IMR-90 (cell line): ENCODE measurements at regions not wholly inside any gene's neighbourhood (a gene's known extent, or its start where the extent isn't known, plus 50 kb on each side); places are given as distances from the start of the nearest gene placed in this dataset.

Experiments
- ATAC-seq: fragments of 200-7000 bp; cut with Tn5 transposase; 2 replicates; pipeline ENCODE4 v1.9.1; 2020; ENCODE audit warnings: low read depth, mild to moderate bottlenecking, moderate library complexity
- BruUV-seq: library from RNA; stranded (reverse); fragments of 400-500 nt; replicated peaks from 2 replicates; lab custom pipeline; 2021; lab: Mats Ljungman, UMichigan
- CTCF ChIA-PET: fragments of 300-600 bp; formaldehyde crosslinking; extraction: SDS; loops from one replicate; lab custom pipeline; 2021; ENCODE audit warnings: antibody characterized with exemption; lab: Yijun Ruan, JAX
- POLR2A ChIA-PET: fragments of 300-600 bp; sonication (Branson Sonifier 250); formaldehyde crosslinking; loops from one replicate; lab custom pipeline; 2022; ENCODE audit warnings: antibody characterized with exemption; ENCODE audit not compliant: unreplicated experiment; lab: Charles Lee
- DNase-seq: peaks from one replicate; pipeline ENCODE4 v3.0.0; 2013
- H2AFZ ChIP-seq: replicated peaks from 2 replicates; pipeline ENCODE3; 2013; ENCODE audit warnings: low read length, mild to moderate bottlenecking; ENCODE audit not compliant: poor library complexity
- H2AK5ac ChIP-seq: 2 replicates; pipeline ENCODE4 v1.6.1; 2013; ENCODE audit warnings: low read depth, low read length, inconsistent platforms
- H2AK9ac ChIP-seq: replicated peaks from 2 replicates; pipeline ENCODE3; 2013; ENCODE audit warnings: mild to moderate bottlenecking, low read depth, low read length, moderate library complexity; ENCODE audit not compliant: poor library complexity
- H2BK120ac ChIP-seq: 2 replicates; pipeline ENCODE4 v1.6.1; 2013; ENCODE audit warnings: low read depth, low read length, inconsistent platforms
- H2BK15ac ChIP-seq: 3 replicates; pipeline ENCODE4 v1.6.1; 2013; ENCODE audit warnings: low read depth, low read length, inconsistent platforms
- H2BK20ac ChIP-seq: 2 replicates; pipeline ENCODE4 v1.6.1; 2013; ENCODE audit warnings: low read depth, mild to moderate bottlenecking, inconsistent platforms, low read length, moderate library complexity
- H2BK5ac ChIP-seq: 2 replicates; pipeline ENCODE4 v1.6.1; 2013; ENCODE audit warnings: mild to moderate bottlenecking, low read depth, low read length, inconsistent platforms; ENCODE audit not compliant: poor library complexity, severe bottlenecking
- H3K14ac ChIP-seq: replicated peaks from 2 replicates; pipeline ENCODE4 v1.6.1; 2013; ENCODE audit warnings: low read depth, low read length, inconsistent platforms
- H3K18ac ChIP-seq: 2 replicates; pipeline ENCODE4 v1.6.1; 2013; ENCODE audit warnings: low read depth, low read length, control low read depth
- H3K23ac ChIP-seq: 2 replicates; pipeline ENCODE4 v1.6.1; 2013; ENCODE audit warnings: low read depth, low read length, inconsistent platforms
- H3K27ac ChIP-seq: 2 replicates; pipeline ENCODE4 v1.5.1; 2013; ENCODE audit warnings: mild to moderate bottlenecking, control low read depth, low read length; ENCODE audit not compliant: insufficient read depth
- H3K27me3 ChIP-seq: 2 replicates; pipeline ENCODE4 v1.6.1; 2013; ENCODE audit warnings: low read length; ENCODE audit not compliant: control insufficient read depth, insufficient read depth
- H3K36me3 ChIP-seq: 2 replicates; pipeline ENCODE4 v1.6.1; 2013; ENCODE audit warnings: low read length, mixed read lengths; ENCODE audit not compliant: control insufficient read depth, insufficient read depth
- H3K4ac ChIP-seq: 2 replicates; pipeline ENCODE4 v1.6.1; 2013; ENCODE audit warnings: low read depth, low read length, inconsistent platforms
- H3K4me1 ChIP-seq: 2 replicates; pipeline ENCODE4 v1.6.1; 2013; ENCODE audit warnings: low read length, mixed read lengths; ENCODE audit not compliant: control insufficient read depth, insufficient read depth
- H3K4me2 ChIP-seq: 2 replicates; pipeline ENCODE4 v1.6.1; 2013; ENCODE audit warnings: low read depth, mild to moderate bottlenecking, control low read depth, low read length, moderate library complexity
- H3K4me3 ChIP-seq: 2 replicates; pipeline ENCODE4 v1.5.1; 2013; ENCODE audit warnings: low read depth, mild to moderate bottlenecking, control low read depth, low read length, moderate library complexity; ENCODE audit not compliant: insufficient read depth
- H3K56ac ChIP-seq: 2 replicates; pipeline ENCODE4 v1.6.1; 2013; ENCODE audit warnings: low read length, inconsistent platforms; ENCODE audit not compliant: insufficient read depth; ENCODE audit errors: extremely low read depth
- H3K79me1 ChIP-seq, 2 experiments: 2 replicates each; pipeline ENCODE4 v1.6.1; 2013; ENCODE audit warnings: low read length in 2 of 2, inconsistent platforms in 1 of 2, low read depth in 1 of 2
- H3K9ac ChIP-seq: 2 replicates; pipeline ENCODE4 v1.6.1; 2013; ENCODE audit warnings: low read depth, low read length, control low read depth
- H3K9me1 ChIP-seq: 2 replicates; pipeline ENCODE4 v1.6.1; 2013; ENCODE audit warnings: low read length, inconsistent platforms; ENCODE audit not compliant: insufficient read depth
- H3K9me3 ChIP-seq: 2 replicates; pipeline ENCODE4 v1.6.1; 2013; ENCODE audit warnings: low read length; ENCODE audit not compliant: control insufficient read depth, insufficient read depth
- H4K20me1 ChIP-seq: 2 replicates; pipeline ENCODE4 v1.6.1; 2013; ENCODE audit warnings: low read length, inconsistent platforms; ENCODE audit not compliant: insufficient read depth
- H4K5ac ChIP-seq: 2 replicates; pipeline ENCODE4 v1.6.1; 2013; ENCODE audit warnings: mild to moderate bottlenecking, low read depth, low read length, control low read depth
- H4K8ac ChIP-seq, 2 experiments: 2 replicates each; pipeline ENCODE4 v1.6.1; 2013; ENCODE audit warnings: low read depth in 2 of 2, low read length in 2 of 2, control low read depth in 1 of 2, inconsistent platforms in 1 of 2
- H4K91ac ChIP-seq: 2 replicates; pipeline ENCODE4 v1.6.1; 2013; ENCODE audit warnings: low read depth, low read length, inconsistent platforms; ENCODE audit not compliant: insufficient read depth
- BHLHE40 ChIP-seq: fragments of 150-350 bp; IDR thresholded peaks from 2 replicates; pipeline ENCODE4 v1.6.1; 2016; ENCODE audit warnings: mild to moderate bottlenecking, low read depth, low read length
- CEBPB ChIP-seq: IDR thresholded peaks from 2 replicates; pipeline ENCODE4 v1.6.1; 2012; ENCODE audit warnings: low read depth, low read length, improper control_type of control experiment
- FOS ChIP-seq: fragments of 150-350 bp; IDR thresholded peaks from 2 replicates; pipeline ENCODE4 v1.6.1; 2016; ENCODE audit warnings: low read depth, low read length
- MAZ ChIP-seq: IDR thresholded peaks from 2 replicates; pipeline ENCODE4 v1.6.1; 2012; ENCODE audit warnings: low read depth, mild to moderate bottlenecking, low read length, improper control_type of control experiment, moderate library complexity, borderline replicate concordance
- POLR2A ChIP-seq: IDR thresholded peaks from 2 replicates; pipeline ENCODE4 v1.6.1; 2012; ENCODE audit warnings: mild to moderate bottlenecking, low read depth, low read length
- RCOR1 ChIP-seq: IDR thresholded peaks from 2 replicates; pipeline ENCODE4 v1.6.1; 2012; ENCODE audit warnings: mild to moderate bottlenecking, low read length, improper control_type of control experiment; ENCODE audit not compliant: insufficient replicate concordance
- SMC3 ChIP-seq: fragments of 150-350 bp; IDR thresholded peaks from 2 replicates; pipeline ENCODE4 v1.6.1; 2016; ENCODE audit warnings: low read depth, mild to moderate bottlenecking, antibody characterized with exemption, low read length, moderate library complexity
- WGBS, 2 experiments: methylation state at CpG; one replicate each; pipeline versions ENCODE4 v1.1.5 to v1.1.7; 2013; ENCODE audit warnings: missing lambda C conversion rate in 2 of 2; ENCODE audit not compliant: insufficient read length in 1 of 2; ENCODE audit errors: extremely low coverage in 2 of 2; 5-methylcytosine and 5-hydroxymethylcytosine counted together
- dilution Hi-C: fragments of 300-500 bp; cut with HindIII; formaldehyde crosslinking; loops from one replicate; pipeline ENCODE4 v1.14.3; 2018; ENCODE audit warnings: low sequenced_read_pairs; ENCODE audit not compliant: unreplicated experiment
- in situ Hi-C: fragments of 300-500 bp; cut with MboI; formaldehyde crosslinking; loops from 3 replicates; pipeline ENCODE4 v1.14.3; 2019; ENCODE audit warnings: low sequenced_read_pairs, inconsistent platforms, mixed read lengths
- intact Hi-C: fragments of 100-400 bp; cut with micrococcal nuclease; formaldehyde crosslinking; loops from 2 replicates; pipeline ENCODE4 v1.10.0; 2022

- TF ChIP-seq MAZ (no peak), RCOR1 (no peak), SMC3 (no peak), FOS (no peak), BHLHE40 (no peak), POLR2A (no peak), CEBPB (no peak)
- Histone ChIP-seq H3K23ac (no peak overlapping the region), H2BK20ac (no peak overlapping the region), H3K4me2 (no peak overlapping the region), H2BK120ac (no peak overlapping the region), H2BK5ac (no peak overlapping the region), H3K9ac (no peak overlapping the region), H4K5ac (no peak overlapping the region), H3K27me3 (no peaks in the 10 kb centered on the region), H2AFZ (no peak overlapping the region), H4K8ac (no peak overlapping the region), H3K56ac (no peak overlapping the region), H2BK15ac (no peak overlapping the region), H3K4me3 (no peak overlapping the region), H3K36me3 (no peaks in the 10 kb centered on the region), H3K79me1 (no peaks in the 10 kb centered on the region), H3K14ac (no peak overlapping the region), H3K4me1 (no peaks in the 10 kb centered on the region), H4K20me1 (no peaks in the 10 kb centered on the region), H4K91ac (no peak overlapping the region), H3K4ac (no peak overlapping the region), H3K9me1 (no peaks in the 10 kb centered on the region), H3K9me3 (peaks cover 2% of the 10 kb centered on the region; the same call in 1 of the 2 replicates), H2AK5ac (no peak overlapping the region), H2AK9ac (no peak overlapping the region), H3K27ac (no peak overlapping the region), H3K18ac (no peak overlapping the region)
- no TSS peak for BruUV-seq
- dilution Hi-C loops (no loop called here), in situ Hi-C loops (no loop called here), intact Hi-C loops (no loop called here)
- CTCF ChIA-PET, result no interaction called here
- POLR2A ChIA-PET, result no interaction called here
- WGBS, 2 experiments, result no CpG with 5 or more reads among the region's 3 CpGs
- ATAC-seq (no peak), DNase-seq (no peak)
Measured at GRCh38 chr5:20291766-20292165, 303.8 kb upstream of the CDH18 start.
